SK-N-DZ (cell line): ENCODE measurements at regions not wholly inside any gene's neighbourhood (a gene's known extent, or its start where the extent isn't known, plus 50 kb on each side); places are given as distances from the start of the nearest gene placed in this dataset.
"Not testable (repeated sequence)": the region's sequence is repeated elsewhere in the genome, so short reads cannot be mapped to it uniquely, and the experiment has no call there.

Experiments used
- DNase-seq: peaks from one replicate; pipeline ENCODE4 v3.0.0-alpha.2; 2015; ENCODE audit warnings: low spot score

DNA sequence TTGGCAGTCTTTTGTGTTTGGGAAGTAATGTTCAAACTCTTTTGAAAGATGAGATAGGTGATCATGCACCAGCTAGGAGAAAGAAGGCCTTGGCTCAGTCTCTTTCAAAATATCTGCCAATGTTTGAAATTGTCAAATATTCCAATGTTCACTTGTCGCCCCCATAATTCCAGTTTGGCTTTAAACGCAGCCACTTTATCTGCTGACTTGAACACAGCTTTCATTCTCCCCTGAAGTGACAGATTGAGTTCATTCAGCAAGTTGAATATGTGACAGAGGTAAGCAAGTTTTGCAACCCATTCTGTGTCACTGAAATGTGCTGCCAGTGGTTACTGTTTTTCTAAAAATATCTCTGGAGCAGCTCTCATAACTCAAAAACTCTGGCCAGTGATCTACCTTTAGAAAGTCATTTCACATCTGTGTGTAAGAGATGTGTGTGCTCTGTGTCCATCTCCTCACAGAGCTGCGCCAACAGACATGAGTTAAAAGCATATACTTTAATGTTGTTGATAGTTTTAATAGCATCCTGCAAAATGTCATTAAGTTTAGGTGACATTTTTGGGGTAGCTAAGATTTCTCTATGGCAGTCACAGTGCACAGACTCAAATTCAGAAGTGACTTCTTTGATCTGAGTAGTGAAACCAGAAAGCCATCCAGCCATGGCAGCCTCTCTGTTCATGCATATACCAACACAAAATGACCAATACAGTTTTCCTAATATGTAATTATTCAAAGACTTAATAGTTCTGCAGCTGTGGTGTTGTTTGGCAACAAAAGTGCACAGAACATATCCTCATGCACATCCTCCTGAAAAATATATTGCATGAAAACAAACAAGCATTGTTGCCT is 614.3 kb upstream of the MIS18BP1 start:
- DNase-seq: no peak

DNA sequence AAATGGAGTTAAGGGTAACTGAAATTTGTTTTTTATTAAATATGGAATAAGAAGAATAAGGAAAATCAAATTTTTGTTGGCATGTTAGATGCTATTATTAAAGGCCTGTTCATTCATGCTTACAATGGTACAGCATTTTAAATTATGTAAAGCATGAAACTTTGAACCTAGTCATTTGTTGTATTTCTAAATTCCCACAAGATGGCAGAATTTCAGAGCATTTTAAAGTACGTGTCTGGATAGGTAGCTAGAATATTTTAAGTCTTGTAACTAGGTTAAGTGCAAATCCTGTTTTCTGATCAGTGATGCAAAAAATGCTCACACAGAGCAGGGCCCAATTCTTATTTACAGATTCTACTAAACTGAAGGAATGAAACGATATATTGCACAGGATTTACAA is 585.6 kb upstream of the MIS18BP1 start:
- peak; percentile 30 for DNase-seq

DNA sequence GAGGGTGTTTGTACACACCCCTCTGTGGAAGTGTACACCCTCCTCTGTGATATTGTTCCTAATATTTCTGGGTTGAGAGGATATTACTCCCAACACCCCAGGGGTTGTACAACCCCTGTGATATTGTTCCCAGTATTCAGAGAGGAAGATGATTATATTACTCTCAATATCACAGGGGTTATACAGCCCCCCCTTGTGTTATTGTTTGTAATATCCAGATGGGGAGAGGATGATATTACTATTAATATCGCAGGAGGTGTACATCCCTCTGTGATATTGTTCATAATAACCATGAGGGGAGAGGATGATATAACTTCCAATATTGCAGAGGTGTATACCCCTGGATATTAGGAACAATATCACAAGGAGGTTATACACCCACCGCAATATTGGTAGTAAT is 566.1 kb upstream of the MIS18BP1 start:
- DNase-seq: no peak

DNA sequence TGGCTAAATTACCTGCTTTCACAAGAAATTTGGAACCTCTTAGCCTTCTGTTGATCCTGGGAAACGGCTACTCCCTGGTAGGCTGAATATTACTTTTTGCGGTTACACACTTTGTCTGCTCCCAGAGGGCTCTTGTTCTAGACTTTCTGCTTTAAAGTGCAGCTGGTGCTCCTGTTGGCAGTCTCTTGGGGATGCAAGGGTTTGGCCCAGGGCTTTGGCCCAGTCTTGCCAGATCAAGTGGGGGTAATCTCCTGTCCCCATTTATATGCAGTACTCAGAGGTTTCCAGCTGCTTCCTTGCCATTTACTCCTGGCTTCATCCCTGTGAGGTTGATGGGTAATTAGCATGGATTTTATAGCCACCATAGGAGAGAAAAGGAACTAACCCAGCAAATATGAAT is 558.2 kb upstream of the MIS18BP1 start:
- no peak for DNase-seq

DNA sequence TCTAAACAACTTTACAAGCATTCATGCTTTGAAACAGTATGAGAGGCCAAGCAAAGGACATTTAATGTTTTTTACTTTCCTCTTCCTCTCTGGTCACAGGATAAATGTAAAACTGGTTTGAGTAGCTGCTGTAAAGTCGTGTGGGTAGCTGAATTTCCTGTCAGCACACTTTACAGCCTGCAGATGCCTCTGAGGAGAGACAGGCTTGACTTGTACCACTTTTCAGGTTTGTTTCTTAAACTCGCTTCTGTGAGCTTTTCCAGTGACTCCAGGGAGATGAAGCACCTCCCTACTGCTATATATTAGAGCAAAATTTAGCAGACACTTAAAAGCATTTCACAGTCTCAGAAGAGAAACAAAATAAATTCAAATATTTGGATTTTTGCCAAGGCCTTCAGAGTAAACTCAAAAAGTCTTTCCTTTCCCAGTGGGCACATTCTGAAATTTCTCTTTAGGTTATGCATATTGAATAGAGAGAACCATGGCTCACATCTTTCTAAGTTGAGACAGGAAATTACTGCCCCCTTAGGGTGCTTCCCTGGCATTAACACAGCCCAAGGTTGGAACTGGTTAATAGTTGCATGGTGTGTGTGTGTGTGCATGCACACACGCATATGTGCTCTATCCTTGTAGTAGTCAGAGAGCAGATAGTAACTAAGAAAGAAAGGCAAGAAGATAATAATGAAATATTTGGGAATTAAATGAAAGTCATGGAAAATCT is 557.3 kb upstream of the MIS18BP1 start:
- peak; percentile 40 for DNase-seq

DNA sequence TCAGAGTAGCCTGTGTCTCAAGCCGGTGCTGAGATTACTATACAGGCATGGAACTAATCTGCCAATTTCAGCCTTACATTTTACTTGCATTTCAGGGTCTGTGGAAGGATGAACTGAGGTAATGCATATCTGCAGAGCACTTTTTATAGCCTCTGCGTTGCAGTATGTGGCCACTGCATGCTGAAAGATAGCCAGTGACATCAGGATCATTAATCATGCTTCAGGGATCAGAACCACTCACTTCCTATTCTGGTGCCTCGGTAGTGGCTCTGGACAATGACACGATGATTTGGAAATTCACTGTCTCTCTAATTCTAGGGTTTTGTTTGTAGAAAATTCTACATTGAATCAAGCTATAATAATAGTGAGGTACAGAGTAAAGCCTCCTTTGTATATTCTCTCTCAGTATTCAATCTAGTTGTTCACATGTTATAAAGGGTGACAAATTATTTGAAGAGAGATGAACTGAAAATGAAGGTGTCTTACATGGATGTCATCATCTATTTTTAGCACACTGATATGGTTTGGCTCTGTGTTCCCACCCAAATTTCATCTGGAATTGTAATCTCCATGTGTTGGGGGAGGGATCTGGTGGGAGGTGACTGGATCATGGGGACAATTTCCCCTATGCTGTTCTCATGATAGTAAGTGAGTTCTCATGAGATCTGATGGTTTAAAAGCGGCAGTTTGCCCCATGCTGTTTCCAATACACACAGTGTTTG is 554.3 kb upstream of the MIS18BP1 start:
- peak; percentile 35 for DNase-seq

DNA sequence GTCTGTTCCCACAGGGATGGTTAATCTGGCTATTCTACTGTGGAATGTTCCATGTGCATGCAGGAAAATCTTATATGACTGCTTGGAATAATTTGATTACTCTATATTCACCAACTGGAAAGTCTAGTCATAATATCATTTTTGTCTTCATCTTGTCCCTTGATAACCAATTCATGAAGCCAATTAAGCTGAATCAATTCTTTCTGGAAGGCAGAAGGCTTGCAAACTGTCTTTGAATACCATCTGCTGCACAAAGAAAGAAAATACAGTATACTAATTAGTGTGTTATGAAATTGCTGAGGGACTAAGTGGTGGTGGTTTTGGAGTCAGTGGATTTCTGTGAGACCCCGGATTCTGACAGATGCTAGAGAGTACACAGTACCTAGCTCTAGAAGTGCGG is 546.5 kb upstream of the MIS18BP1 start:
- peak; percentile 65 for DNase-seq

DNA sequence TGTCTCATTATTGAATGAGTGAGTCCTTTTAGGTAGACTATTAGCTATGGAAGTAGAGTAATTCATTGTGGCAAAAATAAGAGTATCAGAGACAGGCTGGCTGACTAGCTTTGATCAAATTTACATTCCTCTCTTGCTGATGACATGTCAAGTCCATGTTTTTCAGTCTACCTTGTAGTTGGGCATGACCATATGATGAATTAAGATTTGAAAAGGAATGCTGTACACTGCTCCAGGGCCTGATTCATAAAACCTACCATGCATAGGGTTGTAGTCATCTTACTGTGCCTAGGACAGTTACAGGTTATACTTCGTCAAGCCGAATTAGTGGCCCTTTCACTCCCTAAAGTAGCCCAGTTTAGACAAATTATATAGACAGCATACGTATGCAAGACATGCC is 545.7 kb upstream of the MIS18BP1 start:
- DNase-seq: peak; percentile 27

DNA sequence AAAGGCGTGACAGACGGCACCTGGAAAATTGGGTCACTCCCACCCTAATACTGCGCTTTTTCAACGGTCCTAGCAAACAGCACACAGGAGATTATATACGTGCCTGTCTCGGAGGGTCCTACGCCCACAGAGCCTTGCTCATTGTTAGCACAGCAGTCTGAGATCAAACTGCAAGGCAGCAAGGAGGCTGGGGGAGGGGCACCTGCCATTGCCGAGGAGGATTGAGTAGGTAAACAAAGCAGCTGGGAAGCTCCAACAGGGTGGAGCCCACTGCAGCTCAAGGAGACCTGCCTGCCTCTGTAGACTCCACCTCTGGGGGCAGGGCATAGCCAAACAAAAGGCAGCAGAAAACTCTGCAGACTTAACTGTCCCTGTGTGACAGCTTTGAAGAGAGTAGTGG is 543.0 kb upstream of the MIS18BP1 start:
- not testable (repeated sequence) for DNase-seq

DNA sequence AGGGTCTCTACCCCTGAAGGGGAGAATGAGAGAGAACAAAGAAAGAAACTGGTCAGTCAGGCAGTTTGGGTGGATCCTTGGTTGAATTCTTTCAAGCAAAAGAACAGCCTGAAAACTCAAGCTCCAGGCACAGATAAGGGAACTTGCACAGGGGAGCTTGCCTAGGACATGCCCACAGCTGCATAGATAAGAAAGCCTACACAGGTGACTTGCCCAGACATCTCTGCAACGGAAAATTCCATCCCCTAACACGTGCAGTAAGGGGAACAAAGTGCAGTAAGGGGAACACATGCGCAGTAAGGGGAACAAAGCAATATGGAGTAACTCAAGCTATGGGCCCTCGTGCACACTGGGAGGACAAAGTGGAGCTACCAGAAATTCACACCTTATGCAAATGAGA is 540.1 kb upstream of the MIS18BP1 start:
- DNase-seq: no peak

DNA sequence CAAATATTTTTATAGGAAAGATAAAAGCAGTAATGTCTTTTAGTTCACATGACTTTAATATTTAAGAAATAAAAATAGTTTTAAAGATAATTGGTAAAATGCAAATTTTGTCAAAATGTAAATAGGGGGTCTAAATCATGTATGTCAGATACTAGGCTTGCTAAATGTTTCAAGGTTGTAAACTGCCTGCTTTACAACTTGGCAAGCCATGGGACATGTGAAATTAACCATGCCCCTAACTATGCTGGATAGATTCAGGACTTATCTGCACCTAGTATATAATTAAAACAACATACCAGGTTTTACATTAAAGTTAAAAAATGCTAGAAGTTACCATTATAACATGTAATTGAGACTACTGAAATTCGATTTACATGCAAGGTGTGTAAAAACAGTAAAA is 537.3 kb upstream of the MIS18BP1 start:
- DNase-seq: no peak

DNA sequence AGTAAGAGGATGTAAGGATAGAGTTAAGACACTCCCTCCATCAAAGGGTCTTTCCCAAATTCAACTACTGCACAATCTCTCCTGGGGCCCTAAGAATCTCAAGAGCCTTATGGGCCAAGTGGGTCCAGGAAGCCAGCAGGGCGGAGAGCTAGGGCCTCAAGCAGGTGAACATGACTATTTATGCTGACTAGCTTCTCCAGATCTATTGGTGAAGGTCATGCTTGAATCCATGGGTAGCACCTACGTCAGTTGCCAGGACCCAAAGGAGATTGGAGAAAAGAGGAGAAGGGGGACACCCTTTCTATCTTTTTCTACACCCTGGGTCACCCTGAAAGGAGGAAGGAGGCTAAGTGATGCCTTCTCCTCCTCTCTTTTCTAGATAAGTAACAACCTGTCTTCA is 534.2 kb upstream of the MIS18BP1 start:
- DNase-seq: no peak

DNA sequence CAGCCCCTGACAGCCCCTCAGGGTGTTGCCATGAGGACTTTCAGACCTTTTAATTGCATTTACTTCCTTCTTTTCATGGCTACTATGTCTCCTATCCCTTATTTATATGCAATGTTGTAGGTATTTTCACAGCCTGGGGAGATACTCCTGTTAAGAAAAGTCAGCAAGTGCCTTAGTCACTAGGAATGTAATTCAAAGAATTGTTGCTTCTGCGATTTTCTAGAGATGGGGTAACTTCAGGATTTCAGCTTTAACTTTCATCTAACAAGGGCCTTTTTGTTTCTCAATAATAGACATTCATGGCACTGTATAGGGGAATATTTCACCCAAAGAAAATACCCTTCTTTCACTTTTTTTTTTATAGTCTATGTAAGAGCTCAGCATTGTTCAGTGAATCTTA is 533.3 kb upstream of the MIS18BP1 start:
- DNase-seq: no peak

DNA sequence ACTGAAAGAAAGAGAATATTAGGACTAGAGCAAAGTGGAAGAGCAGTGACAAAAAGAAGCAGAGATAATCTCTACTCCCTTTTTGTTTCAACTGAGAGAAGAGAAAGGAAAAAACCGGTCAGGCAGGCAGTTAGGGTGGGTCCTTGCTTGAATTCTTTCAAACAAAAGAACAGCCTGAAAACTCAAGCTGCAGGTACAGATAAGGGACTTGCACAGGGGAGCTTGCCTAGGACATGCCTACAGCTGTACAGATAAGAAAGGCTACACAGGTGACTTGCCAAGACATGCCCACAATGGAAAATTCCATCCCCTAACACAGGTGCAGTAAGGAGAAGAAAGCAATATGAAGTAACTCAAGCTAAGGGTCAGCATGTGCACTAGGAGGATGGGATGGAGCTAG is 532.2 kb upstream of the MIS18BP1 start:
- no peak for DNase-seq

DNA sequence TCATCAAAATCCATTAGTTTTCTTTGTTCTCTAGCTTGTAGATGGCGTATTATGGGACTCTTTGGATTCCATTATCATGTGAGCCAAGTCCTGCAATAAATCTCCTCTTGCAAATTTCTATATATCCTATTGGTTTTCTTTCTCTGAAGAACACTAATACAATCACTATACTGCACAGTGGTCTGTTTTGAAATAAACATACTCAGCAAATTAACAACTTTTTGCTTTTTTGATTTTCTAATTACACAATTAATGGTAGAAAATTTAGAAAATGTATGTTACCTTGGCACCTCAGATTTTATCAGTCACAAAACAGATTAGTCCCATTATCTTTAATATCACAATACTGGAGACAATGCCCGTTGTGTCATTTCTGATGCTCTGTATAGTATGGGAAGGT is 513.2 kb upstream of the MIS18BP1 start:
- no peak for DNase-seq

DNA sequence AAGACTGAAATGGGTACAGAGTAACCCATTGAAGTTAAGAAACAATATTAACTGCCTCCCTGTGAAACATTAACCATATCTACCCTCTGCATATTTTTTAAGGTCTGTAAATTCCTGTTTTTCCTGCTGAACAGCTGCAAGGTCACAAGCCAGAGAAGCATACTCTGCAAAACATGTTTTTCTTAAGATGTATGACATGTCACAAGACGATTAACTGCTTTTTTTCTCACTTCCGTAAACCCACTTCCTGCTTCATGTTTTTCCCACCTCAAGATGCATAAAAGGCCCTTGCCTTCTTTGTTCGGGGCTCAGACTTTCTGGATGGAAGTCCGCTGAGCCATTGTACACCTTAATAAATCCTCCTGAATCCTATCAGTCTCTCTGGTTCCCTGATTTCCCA is 504.7 kb upstream of the MIS18BP1 start:
- DNase-seq: no peak

DNA sequence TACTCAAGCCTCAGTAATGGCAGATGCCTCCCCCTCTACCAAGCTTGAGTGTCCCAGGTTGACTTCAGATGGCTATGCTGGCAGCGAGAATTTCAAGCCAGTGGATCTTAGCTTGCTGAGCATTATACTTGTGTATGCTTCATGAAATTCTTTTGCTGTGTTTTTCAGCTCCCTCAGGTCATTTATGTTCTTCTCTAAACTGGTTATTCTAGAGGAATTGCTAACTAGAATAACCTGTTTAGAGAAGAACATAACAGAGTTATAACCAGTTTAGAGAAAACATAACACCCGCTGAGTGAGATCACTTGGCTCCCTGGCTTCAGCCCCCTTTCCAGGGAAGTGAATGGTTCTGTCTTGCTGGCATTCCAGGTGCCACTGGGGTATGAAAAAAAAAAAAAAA is 503.4 kb upstream of the MIS18BP1 start:
- not testable (repeated sequence) for DNase-seq

DNA sequence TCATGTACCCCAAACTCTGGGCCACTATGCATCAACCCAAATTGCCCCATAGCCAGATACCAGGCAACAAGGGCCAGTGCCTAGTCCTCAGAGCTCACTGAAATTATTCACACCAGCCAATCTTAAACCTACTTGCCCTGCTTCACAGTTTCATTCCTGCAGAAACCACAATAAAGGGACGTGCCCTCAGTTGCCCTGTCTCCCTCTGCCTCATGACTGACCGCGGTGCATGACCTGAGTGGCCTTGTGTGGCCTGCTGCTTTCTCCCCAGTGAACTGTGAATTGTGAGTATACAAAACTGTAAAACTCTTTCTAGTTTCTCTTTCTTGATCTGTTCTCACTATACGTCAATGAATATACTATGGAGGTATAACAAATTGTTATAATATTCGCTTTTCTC is 490.9 kb upstream of the MIS18BP1 start:
- no peak for DNase-seq

DNA sequence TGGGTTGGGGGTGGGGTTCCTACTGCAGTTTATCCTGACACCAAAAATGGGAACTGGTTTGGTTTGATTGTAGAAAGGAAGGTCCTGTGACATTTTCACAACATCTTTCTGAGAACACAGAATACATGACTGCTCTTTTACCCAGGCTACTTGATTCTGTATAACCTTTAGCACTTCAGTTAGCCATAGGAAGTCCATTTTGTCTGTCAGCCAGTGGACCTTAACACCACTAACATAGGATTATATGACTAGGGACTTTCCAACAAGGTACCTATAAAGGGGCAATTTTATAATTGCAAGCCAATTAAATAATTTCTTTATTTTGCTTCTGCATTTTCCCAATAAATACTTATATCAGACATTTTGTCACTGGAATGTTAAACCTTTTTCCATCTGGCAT is 489.2 kb upstream of the MIS18BP1 start:
- no peak for DNase-seq

DNA sequence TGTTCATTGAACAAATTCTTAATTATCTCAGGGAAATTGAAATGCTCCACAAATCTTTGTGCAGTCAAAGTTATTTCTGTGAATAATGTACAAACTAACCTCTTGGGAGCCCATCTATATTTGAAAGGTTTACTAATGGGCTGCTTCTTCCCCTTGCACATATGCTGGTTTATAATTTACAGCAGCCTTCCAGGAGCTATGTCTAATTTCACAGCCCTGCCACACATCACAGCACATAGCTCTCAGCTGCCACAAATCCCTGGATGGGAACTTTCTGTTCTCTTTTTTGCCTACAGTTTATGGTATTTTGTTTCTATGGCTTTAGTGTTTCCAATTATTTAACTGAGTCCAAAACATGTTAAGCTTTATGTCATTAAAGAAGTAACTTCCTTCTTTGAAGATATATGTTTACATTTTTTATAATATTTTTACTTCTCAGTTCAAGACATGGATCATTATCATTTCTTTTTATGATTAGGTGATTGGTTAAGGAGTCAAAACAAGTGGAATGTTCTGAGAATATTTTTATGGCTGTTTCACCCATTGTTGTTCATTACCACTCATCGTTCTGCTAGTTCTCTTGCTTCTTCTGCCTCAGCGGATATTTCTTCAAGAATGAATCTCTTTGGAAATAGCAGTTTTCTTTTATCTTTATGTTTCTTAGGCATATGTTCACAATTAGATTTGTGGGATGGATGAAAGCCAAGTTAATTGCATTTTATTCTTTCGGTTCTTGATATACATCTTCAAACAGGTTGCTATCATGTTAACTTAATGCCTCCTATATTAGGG is 475.6 kb upstream of the MIS18BP1 start:
- DNase-seq: peak; percentile 72

DNA sequence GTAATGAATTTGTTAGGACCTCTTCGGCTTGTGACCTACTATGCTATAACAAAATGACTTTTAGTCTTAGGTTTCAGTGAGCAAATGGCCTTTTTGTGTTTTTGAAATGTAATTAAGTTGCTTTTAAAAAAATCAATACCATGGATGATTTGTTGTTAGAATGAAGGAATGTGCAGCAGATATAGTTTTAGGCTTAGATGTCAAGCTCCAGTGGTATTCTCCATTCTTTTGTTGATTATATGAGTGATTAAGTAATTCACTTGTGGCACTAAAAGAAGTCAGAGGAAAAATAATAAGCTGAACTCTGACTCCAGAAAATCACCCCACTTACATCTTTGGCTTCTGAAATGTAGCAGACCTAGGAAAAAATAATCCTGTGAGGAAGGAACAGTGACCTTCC is 474.1 kb upstream of the MIS18BP1 start:
- DNase-seq: peak; percentile 72

DNA sequence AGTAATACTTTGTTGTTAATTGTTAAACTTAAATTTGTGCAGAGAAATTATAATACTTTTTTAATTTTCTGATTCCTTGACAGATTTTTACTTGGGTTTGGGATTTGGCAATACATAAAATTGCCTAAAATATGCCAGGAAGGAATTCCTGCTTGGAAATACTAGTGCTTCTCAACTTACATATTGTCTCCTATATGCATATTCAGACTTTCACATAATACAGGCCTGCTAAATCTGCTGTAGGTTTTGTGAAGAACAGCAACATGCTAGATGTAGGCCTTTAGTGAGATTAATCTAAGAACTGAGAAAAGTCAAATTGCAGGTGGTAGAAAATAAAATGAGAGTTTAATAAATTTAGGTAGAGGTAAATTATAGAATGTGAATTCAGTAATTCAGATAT is 468.5 kb upstream of the MIS18BP1 start:
- DNase-seq: no peak
